LNCAP (cell line): ENCODE measurements at regions not wholly inside any gene's neighbourhood (a gene's known extent, or its start where the extent isn't known, plus 50 kb on each side); places are given as distances from the start of the nearest gene placed in this dataset.

Experiments
- CTCF ChIP-seq: fragments of 450-650 bp; IDR thresholded peaks from 2 replicates; pipeline ENCODE4 v1.5.1; 2017; ENCODE audit warnings: mild to moderate bottlenecking

- TF ChIP-seq CTCF = no peak
Measured at GRCh38 chr10:130960531-130960930, 351.0 kb downstream of the TCERG1L start.

- TF ChIP-seq CTCF = no peak
Measured at GRCh38 chr10:130961506-130962239, 349.8 kb downstream of the TCERG1L start.

- TF ChIP-seq CTCF = no peak
Measured at GRCh38 chr10:130962240-130963051, 349.1 kb downstream of the TCERG1L start.

- TF ChIP-seq CTCF = no peak
Measured at GRCh38 chr10:130963052-130963393, 348.5 kb downstream of the TCERG1L start.

GRCh38 chr10:130963786-130964522, 347.6 kb downstream of the TCERG1L start:
- no peak for TF ChIP-seq CTCF

- no peak for TF ChIP-seq CTCF
Measured at GRCh38 chr10:130964771-130965170, 346.8 kb downstream of the TCERG1L start.

GRCh38 chr10:130967161-130967560, 344.4 kb downstream of the TCERG1L start:
- no peak for TF ChIP-seq CTCF
